Stimulated activated CD4-positive, alpha-beta T cell treated with anti-CD3 and anti-CD28 coated beads, TNF-alpha, amount 100 ng/mL, for 48 hours (primary cell): ENCODE measurements at regions not wholly inside any gene's neighbourhood (a gene's known extent, or its start where the extent isn't known, plus 50 kb on each side); places are given as distances from the start of the nearest gene placed in this dataset.

Experiments used
- DNase-seq, 3 donors: peaks; one replicate each; pipeline ENCODE4 v3.0.0-alpha.2; 2020; ENCODE audit warnings: low read depth in 3 of 3

GRCh38 chr1:193320270-193320669, 133.9 kb upstream of the B3GALT2 start:
- DNase-seq = no peak

GRCh38 chr1:193318347-193318746, 131.9 kb upstream of the B3GALT2 start:
- DNase-seq = no peak

DNA sequence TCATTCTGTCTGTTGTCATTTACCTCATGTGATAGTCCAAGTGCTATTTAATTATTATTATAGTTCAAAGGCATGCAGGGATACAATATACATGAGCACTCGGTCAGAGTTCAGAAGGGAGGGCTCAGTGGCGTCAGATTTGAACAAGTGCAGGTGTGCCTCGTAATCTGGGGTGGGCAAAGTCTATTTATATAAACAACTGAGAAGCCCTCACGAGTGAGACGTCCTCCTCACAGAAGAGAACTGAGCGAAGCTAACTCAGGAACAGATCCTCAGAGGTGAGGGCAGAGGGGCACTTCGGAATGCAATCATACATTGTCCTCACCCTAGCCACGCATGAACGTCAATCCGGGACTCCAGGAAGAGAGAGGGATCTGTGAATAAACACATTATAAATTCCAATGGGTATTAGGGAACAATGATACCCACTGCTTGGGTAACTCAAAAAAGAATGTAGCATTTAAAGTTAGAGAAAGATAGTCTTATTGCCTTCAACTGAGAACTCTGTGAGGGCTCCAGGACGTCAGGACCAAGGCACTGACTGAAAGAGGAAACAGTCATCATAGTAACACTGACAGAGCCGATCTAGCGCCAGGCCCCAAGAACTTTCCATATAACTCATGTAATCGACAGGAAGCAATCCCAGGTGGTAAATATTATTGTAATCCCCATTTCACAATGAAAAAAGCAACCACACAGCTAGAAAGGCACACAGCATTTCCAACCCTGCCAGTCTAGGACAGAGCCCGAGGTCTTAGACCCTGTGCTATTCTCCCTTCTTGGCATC, 127.1 kb upstream of the B3GALT2 start:
- DNase-seq = no peak

DNA sequence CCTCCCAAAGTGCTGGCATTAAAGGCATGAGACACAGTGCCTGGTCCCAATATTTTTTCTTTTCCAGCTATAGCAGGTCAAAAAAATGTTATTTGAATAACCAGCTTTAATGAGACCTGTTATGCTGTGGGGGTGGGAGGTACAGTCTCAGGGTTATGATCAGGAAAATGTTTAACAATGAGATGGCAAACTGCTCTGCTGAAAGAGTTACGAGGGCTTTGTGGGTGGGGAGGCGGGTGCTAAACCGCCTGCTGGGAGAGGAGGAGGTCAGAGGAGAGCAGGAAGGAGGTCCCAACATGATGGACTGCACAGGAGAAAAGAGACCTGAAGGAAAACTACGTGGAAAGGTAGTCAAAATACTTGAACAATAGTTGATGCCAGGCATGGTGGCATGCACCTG, 126.0 kb upstream of the B3GALT2 start:
- no peak for DNase-seq

DNA sequence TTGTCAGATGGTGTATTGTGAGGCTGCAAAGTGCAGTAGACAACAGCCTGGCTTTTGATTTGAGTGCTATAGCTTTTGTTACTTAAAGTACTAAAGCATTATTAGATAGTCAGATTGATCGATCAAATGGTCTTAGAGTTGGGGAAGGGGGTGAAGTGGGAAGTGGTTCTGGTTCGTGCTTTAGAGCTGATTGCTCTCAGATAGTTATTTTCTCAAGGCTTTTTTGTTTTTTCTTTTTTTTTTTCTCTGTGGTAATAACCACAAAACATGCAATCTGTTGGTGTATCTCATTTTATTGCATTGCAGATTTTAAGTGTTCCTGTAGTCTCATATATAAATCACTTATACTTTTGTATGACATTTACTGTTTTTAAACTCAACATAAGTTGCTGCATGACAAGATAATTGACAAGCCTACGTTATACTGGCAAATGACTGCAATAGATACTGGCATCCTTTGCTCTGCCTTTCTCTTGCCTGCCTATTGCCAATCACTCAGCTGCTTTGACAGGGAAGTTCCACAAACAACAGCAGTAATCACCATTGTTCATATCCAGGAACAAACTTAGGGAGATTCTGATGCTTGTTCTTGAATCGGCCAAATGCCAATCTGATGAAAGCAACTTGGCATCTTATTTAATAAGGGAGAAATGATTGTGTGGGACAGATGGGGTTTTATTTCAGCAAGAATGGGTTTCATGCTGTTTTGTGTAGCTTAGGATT, 125.0 kb upstream of the B3GALT2 start:
- DNase-seq = no peak

GRCh38 chr1:193310564-193310963, 124.2 kb upstream of the B3GALT2 start:
- no peak for DNase-seq

DNA sequence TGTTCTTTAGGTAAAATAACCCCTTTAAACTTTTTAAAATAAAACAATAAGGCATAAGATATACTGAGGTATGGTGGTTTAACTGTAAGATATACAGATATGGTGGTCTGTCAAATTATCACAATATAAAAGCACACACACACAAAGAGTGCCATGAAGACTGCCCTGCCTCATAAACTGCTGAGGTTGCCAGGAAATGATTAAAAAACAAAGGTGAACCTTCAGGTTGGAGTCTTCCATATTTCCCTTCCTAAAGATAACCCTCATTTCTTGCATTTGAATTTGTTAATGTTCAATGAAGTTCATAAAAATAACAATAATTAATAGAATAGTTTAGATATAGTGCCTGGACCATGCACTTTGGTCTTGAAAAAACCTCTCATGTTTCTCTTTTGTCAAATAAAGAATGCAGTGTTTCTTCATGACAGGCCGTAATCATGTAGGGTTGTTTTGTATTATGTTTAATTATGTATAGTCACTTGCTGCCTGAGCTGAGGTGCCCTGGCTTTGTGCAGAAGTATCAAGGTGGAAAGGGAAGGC, 123.6 kb upstream of the B3GALT2 start:
- DNase-seq = no peak

DNA sequence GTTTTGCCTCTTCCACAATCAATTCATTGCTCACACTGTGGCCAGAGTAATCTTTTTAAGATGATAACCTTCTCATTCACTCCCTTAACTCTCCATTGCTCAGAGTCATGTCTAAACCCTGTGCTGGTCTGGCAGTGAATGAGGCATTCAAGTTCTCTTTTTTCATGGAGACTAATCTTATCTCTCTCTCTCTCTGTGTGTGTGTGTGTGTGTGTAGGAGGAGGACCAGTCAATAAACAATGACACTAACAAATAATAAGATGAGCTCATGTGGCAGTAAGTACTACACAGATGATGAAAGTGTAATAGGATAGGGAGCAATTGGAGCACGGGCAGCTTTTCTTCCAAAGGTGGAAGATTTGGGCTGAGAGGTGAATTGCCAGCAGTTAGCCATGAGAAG, 122.0 kb upstream of the B3GALT2 start:
- no peak for DNase-seq

DNA sequence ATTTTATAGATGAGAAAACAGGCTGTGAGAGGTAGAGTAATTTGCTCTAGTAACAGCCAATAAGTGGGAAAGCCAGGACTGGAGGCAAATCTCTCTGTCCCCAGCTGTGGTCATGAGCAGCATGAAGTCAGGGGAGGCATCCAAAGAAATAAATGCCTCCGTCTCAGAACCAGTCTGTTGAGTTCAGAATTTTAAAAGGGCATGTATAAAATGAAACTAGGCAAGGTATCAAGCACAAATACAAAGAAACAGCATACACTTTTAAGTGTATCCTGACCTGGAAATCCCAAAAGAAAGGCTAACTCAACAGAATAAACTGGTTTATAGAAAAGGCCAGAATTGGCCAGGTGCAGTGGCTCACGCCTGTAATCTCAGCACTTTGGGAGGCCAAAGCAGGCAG, 120.0 kb upstream of the B3GALT2 start:
- no peak for DNase-seq
